ENCODE measurements at regions not wholly inside any gene's neighbourhood (a gene's known extent, or its start where the extent isn't known, plus 50 kb on each side); places are given as distances from the start of the nearest gene placed in this dataset.

- ATAC-seq (no peak), FAIRE-seq (no peak), DNase-seq (ENCODE audit: low read depth, low spot score) (no peak)
- Histone ChIP-seq H3K4me2 (ENCODE audit: control insufficient read depth, insufficient read depth) (no peak overlapping the region), H3K9me3 (replicated peaks; ENCODE audit: control insufficient read depth, insufficient read depth, low read length) (no peaks in the 10 kb centered on the region), H3K79me2 (ENCODE audit: control insufficient read depth, insufficient read depth, low read length) (no peaks in the 10 kb centered on the region), H3K4me3 (no peak overlapping the region), H3K36me3 (ENCODE audit: control insufficient read depth in 2 of 2, insufficient read depth in 2 of 2, low read length in 1 of 2) (no peaks in the 10 kb centered on the region), H2AFZ (ENCODE audit: control insufficient read depth, low read depth, low read length) (no peak overlapping the region), H3K9ac (ENCODE audit: control insufficient read depth, insufficient read depth, low read length) (no peak overlapping the region), H3K27ac (ENCODE audit: control insufficient read depth, insufficient read depth) (no peak overlapping the region), H4K20me1 (ENCODE audit: control insufficient read depth, insufficient read depth) (no peaks in the 10 kb centered on the region), H3K27me3 (replicated peaks in 1 of 2; ENCODE audit: control insufficient read depth in 2 of 2, insufficient read depth in 2 of 2, low read length in 1 of 2) (no peaks in the 10 kb centered on the region), H3K4me1 (ENCODE audit: control insufficient read depth, insufficient read depth, low read length) (no peaks in the 10 kb centered on the region)
- WGBS (ENCODE audit: insufficient coverage, insufficient replicate concordance, low lambda C conversion rate, missing lambda C conversion rate): 18% methylated on average over 5 of the region's 5 CpGs
- POLR2A ChIA-PET: no interaction called here
- intact Hi-C loops (cut with micrococcal nuclease; ENCODE audit: unreplicated experiment): no loop called here
- CTCF ChIA-PET: no interaction called here
- SMC1A ChIA-PET (ENCODE audit: uncharacterized antibody, unreplicated experiment): no interaction called here
- BruUV-seq (replicated peaks): no TSS peak
- RAD21 ChIA-PET (ENCODE audit: unreplicated experiment): no interaction called here
- TF ChIP-seq TAF1 (IDR thresholded peaks at IDR 0.05; ENCODE audit: borderline replicate concordance, low read depth, low read length): no peak
- in situ Hi-C loops (cut with MboI): no loop called here
Measured at GRCh38 chr11:127574478-127574877, 573.9 kb upstream of the KIRREL3 start.

- ChIA-PET CTCF (no interaction called here), RAD21 (ENCODE audit: unreplicated experiment) (no interaction called here), SMC1A (ENCODE audit: uncharacterized antibody, unreplicated experiment) (interaction anchor here (0.9 kb wide), 1 partner anchor 11 kb away, joined by 3 read pairs; no protein-coding TSS in a partner anchor), POLR2A (no interaction called here)
- H3K27me3 ChIP-seq (replicated peaks in 1 of 2; ENCODE audit: control insufficient read depth in 2 of 2, insufficient read depth in 2 of 2, low read length in 1 of 2): no peaks in the 10 kb centered on the region
- H2AFZ ChIP-seq (ENCODE audit: control insufficient read depth, low read depth, low read length): no peak overlapping the region
- no peaks in the 10 kb centered on the region for H3K79me2 ChIP-seq (ENCODE audit: control insufficient read depth, insufficient read depth, low read length)
- H3K4me1 ChIP-seq (ENCODE audit: control insufficient read depth, insufficient read depth, low read length): no peaks in the 10 kb centered on the region
- no peaks in the 10 kb centered on the region for H3K9me3 ChIP-seq (replicated peaks; ENCODE audit: control insufficient read depth, insufficient read depth, low read length)
- H3K4me2 ChIP-seq (ENCODE audit: control insufficient read depth, insufficient read depth): no peak overlapping the region
- intact Hi-C loops (cut with micrococcal nuclease; ENCODE audit: unreplicated experiment): no loop called here
- H3K9ac ChIP-seq (ENCODE audit: control insufficient read depth, insufficient read depth, low read length): no peak overlapping the region
- DNase-seq (ENCODE audit: low read depth, low spot score): no peak
- ATAC-seq: no peak
- whole genome bisulfite sequencing (ENCODE audit: insufficient coverage, insufficient replicate concordance, low lambda C conversion rate, missing lambda C conversion rate): 44% methylated on average over 3 of the region's 3 CpGs
- no peak overlapping the region for H3K27ac ChIP-seq (ENCODE audit: control insufficient read depth, insufficient read depth)
- H3K36me3 ChIP-seq (ENCODE audit: control insufficient read depth in 2 of 2, insufficient read depth in 2 of 2, low read length in 1 of 2): no peaks in the 10 kb centered on the region
- FAIRE-seq: no peak
- no peaks in the 10 kb centered on the region for H4K20me1 ChIP-seq (ENCODE audit: control insufficient read depth, insufficient read depth)
- H3K4me3 ChIP-seq: no peak overlapping the region
- in situ Hi-C loops (cut with MboI): no loop called here
- no TSS peak for BruUV-seq (replicated peaks)
- TF ChIP-seq ZNF687 (IDR thresholded peaks at IDR 0.05) (no peak), PRDM15 (CRISPR knock-in tag; IDR thresholded peaks at IDR 0.05) (no peak), FOXK2 (IDR thresholded peaks at IDR 0.05) (no peak), REST (IDR thresholded peaks at IDR 0.05; ENCODE audit: low read depth, low read length) (no peak), CBX3 (IDR thresholded peaks at IDR 0.05; ENCODE audit: borderline replicate concordance, low read depth) (no peak), ZSCAN29 (IDR thresholded peaks at IDR 0.05) (no peak)
Measured at GRCh38 chr11:127568891-127569290, 568.3 kb upstream of the KIRREL3 start.

Data from GM12878 (cell line).